ENCODE measurements at regions not wholly inside any gene's neighbourhood (a gene's known extent, or its start where the extent isn't known, plus 50 kb on each side); places are given as distances from the start of the nearest gene placed in this dataset.
"Not testable (repeated sequence)": the region's sequence is repeated elsewhere in the genome, so short reads cannot be mapped to it uniquely, and the experiment has no call there.

DNA sequence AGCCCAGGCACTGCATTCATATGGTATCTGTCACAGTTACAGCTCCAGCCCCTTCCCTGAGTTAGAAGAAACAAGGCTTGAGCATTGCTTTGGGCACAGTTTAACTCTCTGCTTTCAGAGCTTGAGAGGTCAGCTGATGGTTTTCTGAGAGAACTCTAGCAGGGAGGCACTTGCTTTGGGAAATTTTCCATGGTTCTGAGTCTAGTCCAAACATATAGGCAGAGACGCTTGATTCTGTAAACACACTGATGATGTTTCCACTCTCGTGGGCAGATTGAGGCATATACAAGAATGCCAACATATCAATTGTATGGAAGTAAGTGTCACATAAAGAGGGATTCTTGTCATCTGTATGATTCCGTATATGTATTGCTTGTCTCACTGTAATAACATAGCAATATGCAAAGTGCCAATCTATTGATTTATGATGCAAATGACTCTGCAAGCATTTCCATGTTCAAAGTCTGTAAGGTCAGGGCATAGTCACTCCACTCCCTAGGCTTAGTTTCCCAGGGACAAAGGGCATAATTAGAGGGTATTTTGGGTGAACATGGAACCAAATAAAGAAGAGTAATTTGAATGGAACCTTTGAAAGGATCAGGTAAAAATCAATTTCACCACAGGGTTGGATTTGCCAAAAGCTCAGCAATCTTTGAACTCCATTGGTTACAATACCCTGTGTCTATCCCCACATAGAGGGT is 239.0 kb downstream of the INHBA start:
- no peak for DNase-seq

DNA sequence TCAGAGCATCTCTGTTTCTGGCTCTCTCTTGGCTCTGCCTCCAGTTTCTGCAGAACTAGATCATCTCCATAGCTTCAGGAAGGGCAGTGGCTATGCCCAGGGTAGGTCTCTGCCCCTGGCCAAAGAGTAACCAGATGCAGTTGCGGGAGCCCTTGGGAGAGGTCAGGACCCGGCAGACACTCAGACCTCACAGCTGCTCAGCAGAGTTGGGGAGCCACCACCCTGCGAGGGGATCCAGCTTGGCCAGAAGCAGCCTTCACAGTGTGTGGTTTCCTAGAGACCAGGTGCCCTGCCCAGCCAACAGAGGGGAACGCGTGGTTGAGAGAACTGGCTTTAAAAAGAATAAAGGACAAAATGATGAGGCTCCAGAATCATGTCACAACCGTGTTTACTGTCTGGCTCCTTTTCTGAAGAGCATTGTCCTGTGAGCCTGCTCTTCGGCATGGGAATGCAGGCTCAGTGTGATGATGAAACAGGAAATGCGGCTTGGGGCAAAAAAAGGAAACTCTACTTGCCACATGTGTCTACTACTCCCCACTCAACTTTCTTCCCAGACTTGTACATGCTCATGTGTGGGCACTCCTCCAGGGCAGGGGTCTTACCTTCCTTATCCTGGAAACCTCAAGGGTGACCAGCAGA is 243.1 kb downstream of the INHBA start:
- DNase-seq = peak; percentile 48 to 60 (median 49)

DNA sequence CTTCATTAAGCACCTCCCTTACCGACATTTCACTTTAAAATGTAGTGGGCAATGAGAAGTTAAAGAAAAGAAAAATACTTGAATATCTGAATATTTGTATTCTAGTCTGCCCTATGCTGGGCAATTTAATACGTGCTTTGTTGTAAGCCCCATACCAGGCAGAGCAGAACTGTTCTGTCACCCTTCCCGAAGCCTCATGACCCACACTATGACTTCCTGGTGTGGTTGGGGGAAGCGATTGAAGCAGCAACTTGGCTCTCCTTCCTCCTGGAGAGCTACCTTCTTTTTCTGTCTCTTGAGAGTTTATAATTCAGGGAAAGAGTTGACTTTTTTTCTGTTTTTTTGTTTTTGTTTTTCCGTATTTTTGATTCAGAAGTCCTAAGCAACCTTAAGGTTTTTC is 243.7 kb downstream of the INHBA start:
- peak; percentile 45 to 50 (median 46) for DNase-seq

- no peak for DNase-seq
Measured at GRCh38 chr7:41457832-41458437, 245.0 kb downstream of the INHBA start.

- DNase-seq = no peak
Measured at GRCh38 chr7:41451826-41452225, 251.1 kb downstream of the INHBA start.

DNA sequence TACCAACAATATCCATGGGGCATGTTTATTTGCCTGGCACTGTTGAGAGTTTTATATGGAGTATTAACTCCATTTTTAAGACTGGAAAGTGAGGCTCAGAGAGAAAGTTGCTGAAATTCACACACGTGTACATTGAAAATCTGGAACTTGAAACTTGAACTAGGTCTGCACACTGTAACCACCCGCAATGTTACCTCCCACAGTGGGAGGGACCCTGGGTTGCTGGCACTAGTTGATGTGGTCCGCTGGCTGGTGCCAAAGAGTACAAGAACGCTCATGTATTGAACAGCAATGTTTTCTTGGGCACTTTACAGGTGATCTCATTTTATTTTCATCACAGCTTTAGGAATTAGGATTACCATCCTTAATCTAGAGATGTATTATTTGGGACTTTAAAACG is 253.2 kb downstream of the INHBA start:
- DNase-seq = no peak

GRCh38 chr7:41449286-41449685 is 253.6 kb downstream of the INHBA start:
- no peak for DNase-seq

DNA sequence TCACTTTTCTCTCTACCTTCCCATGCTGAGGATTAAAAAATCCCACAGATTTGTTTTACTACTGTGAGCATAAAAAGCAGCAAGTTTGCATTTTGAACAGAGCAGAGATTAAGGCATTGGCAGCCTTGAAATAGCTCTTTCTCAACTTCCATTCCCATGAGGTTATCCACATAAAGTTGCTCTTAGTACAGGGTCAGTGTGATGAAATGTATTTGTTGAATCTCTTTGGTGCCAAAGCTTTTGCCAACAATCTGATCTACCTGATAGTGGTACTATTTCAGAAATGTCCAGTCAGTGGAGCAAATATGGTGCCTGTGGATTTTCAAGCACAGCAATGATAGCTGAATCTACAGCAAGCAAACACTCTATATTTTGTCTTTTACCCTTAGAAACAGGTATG is 254.8 kb downstream of the INHBA start:
- DNase-seq = no peak

- no peak for DNase-seq
Measured at GRCh38 chr7:41447450-41448042, 255.3 kb downstream of the INHBA start.

DNA sequence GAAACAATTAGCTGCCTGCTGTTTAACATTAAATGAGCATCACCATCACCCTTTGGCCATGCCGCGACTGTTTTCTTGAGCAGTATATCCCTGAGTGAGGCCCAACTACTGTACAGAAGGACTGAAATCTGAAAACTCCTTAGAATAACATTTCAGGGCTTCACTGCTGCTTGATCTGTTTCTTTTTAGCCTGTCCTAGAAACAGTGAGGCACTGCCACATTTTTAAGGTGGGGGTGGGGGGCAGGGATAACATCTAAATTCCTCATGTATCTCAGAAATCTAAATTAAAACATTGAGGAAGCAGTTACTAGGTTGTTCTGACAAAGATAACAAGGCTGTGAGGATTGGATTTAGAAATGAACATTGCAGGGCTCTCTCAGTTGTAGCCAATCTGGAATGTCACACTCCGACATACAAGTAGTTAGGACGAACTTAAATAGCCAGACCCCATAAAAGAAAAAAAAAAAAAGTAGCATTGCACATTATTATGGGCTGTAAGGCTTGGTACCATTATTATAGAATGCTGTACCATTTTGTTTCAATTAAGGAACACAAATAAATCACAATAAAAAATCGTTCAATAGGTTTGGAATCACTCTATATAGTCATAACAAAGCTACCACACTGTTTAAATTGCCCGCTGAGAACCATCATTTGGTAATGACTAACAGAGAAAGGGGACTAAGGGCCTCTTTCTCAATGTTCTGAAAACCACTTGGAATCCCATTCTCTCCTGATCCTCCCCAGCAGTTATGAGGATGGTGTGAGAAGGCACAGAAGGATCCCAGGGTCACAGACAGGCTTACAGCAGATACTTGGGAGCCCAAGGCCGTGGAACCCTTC is 256.1 kb downstream of the INHBA start:
- no peak for DNase-seq

- DNase-seq = no peak
Measured at GRCh38 chr7:41445946-41446345, 256.9 kb downstream of the INHBA start.

DNA sequence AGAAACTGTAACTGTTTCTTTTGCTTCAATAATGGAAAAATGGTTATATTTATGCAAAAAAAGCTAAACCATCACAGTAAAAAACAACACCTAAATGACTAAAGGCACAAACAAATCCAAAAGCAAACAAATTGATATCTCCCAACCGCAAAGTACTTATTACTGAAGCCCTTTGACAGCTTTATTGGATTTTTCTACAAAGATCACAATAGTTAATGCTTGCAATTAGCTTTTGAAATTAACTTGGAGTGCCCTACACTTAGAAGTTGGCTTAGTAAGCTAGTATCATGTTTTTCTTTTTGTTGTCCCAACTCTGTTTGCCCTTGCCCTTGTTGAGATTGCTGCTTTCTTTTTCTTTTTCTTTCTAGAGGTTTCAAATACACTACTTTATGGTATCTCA is 257.5 kb downstream of the INHBA start:
- no peak for DNase-seq

DNA sequence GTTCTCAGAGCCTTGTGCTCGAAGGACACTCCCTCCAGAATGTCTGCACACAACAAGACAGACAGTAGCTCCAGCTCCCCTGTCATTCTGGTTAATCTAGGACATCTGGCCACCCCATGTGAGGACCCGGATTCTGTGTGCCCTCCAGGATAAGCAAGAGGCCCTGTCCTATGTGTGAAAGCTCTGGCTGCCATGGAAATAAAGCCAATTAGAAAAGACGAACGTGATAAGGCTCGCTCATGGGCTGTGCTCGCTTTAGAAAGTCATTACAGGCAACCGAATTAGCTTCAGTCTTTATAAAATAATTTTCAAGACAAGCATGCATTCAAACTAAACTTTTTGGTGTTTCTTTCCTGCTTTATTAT is 263.4 kb downstream of the INHBA start:
- no peak for DNase-seq

DNA sequence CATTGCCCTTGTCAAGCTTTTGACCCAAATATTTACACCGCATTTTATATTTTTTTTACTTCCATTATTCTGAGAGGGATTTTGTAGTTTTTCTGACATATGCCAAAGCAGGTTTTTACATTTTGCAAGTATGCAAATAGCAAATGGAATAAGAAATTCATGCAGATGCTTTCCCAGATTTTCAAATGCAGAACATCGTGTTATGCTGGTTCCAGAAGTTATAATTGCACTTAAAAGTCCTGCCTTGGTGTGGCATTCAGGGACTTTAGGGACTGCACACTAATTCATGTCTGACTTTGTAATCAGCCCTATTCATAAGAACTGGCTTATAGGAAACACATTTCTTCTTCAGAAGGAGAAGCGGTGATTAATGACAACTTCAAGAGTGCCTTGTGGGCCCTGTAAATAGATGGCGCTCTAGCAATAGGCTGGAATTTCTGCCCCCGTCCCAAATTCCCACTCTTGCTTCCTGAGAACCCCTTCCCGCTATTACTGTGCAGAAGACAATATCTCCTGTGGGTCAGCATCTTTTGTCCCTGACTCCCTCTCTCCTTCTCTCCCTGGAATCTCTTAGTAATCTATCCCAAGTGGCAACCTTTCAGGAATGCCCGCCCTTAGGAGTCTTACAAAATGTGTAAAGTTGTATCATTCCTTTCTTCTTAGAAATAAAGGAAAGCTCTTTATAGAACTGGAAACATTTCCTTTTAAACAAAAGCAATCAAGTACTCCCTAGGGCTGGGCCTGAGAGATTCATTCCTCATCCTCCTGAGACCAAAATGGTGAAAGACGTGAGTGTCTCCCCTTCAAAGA is 264.0 kb downstream of the INHBA start:
- no peak for DNase-seq

DNA sequence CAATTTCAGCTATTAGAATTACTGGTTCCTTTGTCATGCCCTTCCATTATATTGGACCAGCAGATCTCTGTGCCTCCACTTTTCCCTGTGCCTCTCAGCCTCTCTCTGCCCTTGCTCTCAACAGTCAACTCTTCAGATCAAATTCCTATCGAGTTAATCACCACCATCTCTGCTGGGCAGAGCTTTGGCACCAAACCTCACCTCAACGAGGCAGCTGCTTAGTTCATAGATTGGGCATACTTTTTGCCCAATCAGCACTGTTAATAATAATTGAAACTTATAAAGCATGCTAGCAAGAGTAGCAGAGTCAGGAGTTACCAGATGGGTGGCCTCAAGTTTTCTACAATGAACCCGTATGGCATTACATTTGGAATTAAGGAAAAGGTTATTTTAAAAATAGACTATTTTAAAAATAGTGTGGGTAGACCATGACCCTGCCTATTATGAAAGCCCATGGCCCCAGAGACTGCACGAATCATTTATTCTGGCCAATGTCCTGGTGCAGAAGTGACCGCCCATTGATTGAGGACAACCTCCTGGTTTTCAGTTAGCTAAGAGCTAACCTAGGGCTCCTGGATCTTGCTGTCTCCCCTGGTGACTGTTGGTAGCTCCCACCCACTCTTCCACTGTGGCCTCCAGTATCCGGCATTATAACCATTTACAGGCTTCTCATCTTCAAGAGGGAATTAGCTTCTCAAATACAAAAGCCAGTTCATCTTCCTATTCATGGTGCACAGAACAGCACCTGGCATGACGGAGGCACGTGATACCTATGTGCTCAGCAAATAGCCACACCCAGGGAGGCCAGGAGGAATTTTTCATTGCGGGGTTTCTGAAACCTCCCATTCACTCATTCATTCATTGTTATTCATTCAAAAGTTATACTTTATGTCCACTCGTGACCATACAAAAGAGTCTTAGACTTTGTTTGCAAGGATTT is 265.4 kb downstream of the INHBA start:
- DNase-seq = no peak

DNA sequence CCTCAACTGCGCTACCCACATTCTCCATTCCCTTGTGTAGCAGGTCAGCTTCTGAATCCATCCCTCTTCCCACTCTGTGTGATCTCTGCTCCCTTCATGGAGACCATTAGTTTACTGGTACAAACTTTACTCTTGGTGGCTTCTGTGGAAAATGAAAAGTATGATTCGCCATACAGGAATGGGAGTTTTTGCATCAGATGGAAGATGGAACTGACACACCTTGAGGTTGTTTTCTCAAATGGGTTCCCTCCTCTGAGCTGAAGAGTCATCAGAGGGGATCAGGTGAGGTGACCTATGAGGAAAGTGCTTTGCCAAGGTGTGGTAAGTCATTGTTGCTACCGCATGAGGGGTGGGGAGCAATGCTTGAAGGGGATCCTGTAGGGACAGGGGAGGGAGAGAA is 266.8 kb downstream of the INHBA start:
- DNase-seq = no peak

- not testable (repeated sequence) for DNase-seq
Measured at GRCh38 chr7:41435020-41435419, 267.9 kb downstream of the INHBA start.

- DNase-seq = no peak
Measured at GRCh38 chr7:41431671-41432070, 271.2 kb downstream of the INHBA start.

GRCh38 chr7:41428381-41428780 is 274.5 kb downstream of the INHBA start:
- no peak for DNase-seq

GRCh38 chr7:41425926-41426325 is 277.0 kb downstream of the INHBA start:
- DNase-seq = no peak

DNA sequence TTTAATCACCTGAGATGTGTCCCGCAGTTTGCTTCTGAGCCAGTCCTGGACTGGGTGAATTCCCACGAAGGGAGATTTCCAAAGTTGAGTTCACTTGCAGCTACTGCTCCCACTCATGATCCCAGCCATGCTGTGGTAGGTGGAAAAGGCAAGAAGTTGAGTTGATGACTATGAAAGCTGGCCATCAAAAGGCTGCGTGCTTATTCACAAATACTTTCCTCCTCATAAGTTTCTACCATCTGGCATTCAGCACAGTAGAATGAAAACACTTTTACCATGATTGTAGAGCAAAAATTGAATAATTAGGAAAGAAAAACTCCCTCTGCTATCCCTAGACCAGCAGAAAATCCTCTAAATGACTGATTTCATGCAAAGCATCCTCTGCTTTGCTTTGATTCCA is 281.8 kb downstream of the INHBA start:
- no peak for DNase-seq

All from suppressor macrophage treated with lipopolysaccharide for 1 hour (primary cell).